B cell (primary cell): ENCODE measurements at regions not wholly inside any gene's neighbourhood (a gene's known extent, or its start where the extent isn't known, plus 50 kb on each side); places are given as distances from the start of the nearest gene placed in this dataset.

ENCODE experiments used
- ATAC-seq: fragments of 200-7000 bp; cut with Tn5 transposase; one replicate; pipeline ENCODE4 v1.10.0; 2021; ENCODE audit warnings: low read depth, mild to moderate bottlenecking, moderate number of reproducible peaks, moderate library complexity
- CTCF ChIA-PET: fragments of 350-600 bp; sonication (Branson Sonifier 250); formaldehyde crosslinking; loops from one replicate; lab custom pipeline; 2021; ENCODE audit warnings: antibody characterized with exemption, inconsistent platforms; lab: Charles Lee
- POLR2A ChIA-PET: fragments of 350-600 bp; sonication (Branson Sonifier 250); formaldehyde crosslinking; loops from one replicate; lab custom pipeline; 2021; ENCODE audit warnings: antibody characterized with exemption; lab: Charles Lee
- DNase-seq: peaks from one replicate; pipeline ENCODE4 v3.0.0; 2013
- H2AFZ ChIP-seq: 2 replicates; pipeline ENCODE4 v1.6.1; 2012; ENCODE audit warnings: mild to moderate bottlenecking, low read depth, low read length; ENCODE audit not compliant: insufficient read depth, poor library complexity, severe bottlenecking
- H3K27ac ChIP-seq, 2 donors: 1 replicate in 1 of 2; 2 replicates in 1 of 2; pipeline ENCODE4 v1.5.1; 2012 to 2013; ENCODE audit warnings: low read length in 2 of 2, mild to moderate bottlenecking in 2 of 2, moderate library complexity in 1 of 2
- H3K27me3 ChIP-seq, 4 experiments: fragments of 200-600 bp in 1 of 4; sonication (generic) in 1 of 4; replicated peaks in 1 of 4; 1 replicate in 2 of 4; 2 replicates in 2 of 4; pipeline versions ENCODE4 v1.6.1 to v1.7.0; 2013 to 2016; ENCODE audit warnings: low read length in 3 of 4, mild to moderate bottlenecking in 2 of 4, mixed read lengths in 1 of 4, moderate library complexity in 1 of 4; ENCODE audit not compliant: insufficient read depth in 4 of 4, control insufficient read depth in 3 of 4; ENCODE audit errors: control extremely low read depth in 1 of 4
- H3K36me3 ChIP-seq, 2 experiments: replicated peaks in 1 of 2; 1 replicate in 1 of 2; 2 replicates in 1 of 2; pipeline versions ENCODE4 v1.6.1 to v1.7.1; 2013; ENCODE audit warnings: low read length in 1 of 2; ENCODE audit not compliant: insufficient read depth in 2 of 2, control insufficient read depth in 1 of 2; ENCODE audit errors: control extremely low read depth in 1 of 2, extremely low read depth in 1 of 2
- H3K4me1 ChIP-seq, 2 donors: fragments of 200-600 bp in 1 of 2; sonication (generic) in 1 of 2; 1 replicate in 1 of 2; 2 replicates in 1 of 2; pipeline versions ENCODE4 v1.5.1 to v1.6.1; 2013 to 2017; ENCODE audit warnings: low read length in 2 of 2; ENCODE audit not compliant: control insufficient read depth in 2 of 2, insufficient read depth in 2 of 2
- H3K4me2 ChIP-seq: replicated peaks from 2 replicates; pipeline ENCODE3; 2012; ENCODE audit warnings: mild to moderate bottlenecking, low read depth, low read length; ENCODE audit not compliant: poor library complexity, severe bottlenecking
- H3K4me3 ChIP-seq, 5 experiments: fragments of 200-600 bp in 1 of 5; sonication (generic) in 1 of 5; 1 replicate in 3 of 5; 2 replicates in 2 of 5; pipeline versions ENCODE4 v1.5.1 to v1.7.0; 2011 to 2016; ENCODE audit warnings: low read length in 4 of 5, mild to moderate bottlenecking in 4 of 5, low read depth in 2 of 5, control low read depth in 1 of 5, moderate library complexity in 1 of 5; ENCODE audit not compliant: insufficient read depth in 1 of 5; ENCODE audit errors: control extremely low read depth in 1 of 5, extremely low read depth in 1 of 5
- H3K79me2 ChIP-seq: fragments of 200-600 bp; sonication (generic); one replicate; pipeline ENCODE4 v1.6.0; 2016; ENCODE audit warnings: low read length; ENCODE audit not compliant: control insufficient read depth, insufficient read depth
- H3K9ac ChIP-seq: fragments of 200-600 bp; sonication (generic); 2 replicates; pipeline ENCODE4 v1.6.1; 2017; ENCODE audit warnings: mild to moderate bottlenecking, low read length, moderate library complexity
- H3K9me3 ChIP-seq, 3 donors: one replicate each; pipeline versions ENCODE4 v1.6.1 to v1.7.1; 2013; ENCODE audit warnings: low read length in 2 of 3; ENCODE audit not compliant: control insufficient read depth in 2 of 3, insufficient read depth in 1 of 3; ENCODE audit errors: control extremely low read depth in 1 of 3
- H4K20me1 ChIP-seq: 2 replicates; pipeline ENCODE4 v1.6.0; 2012; ENCODE audit warnings: mild to moderate bottlenecking, low read length; ENCODE audit not compliant: insufficient read depth, control insufficient read depth, poor library complexity, severe bottlenecking
- H3K27ac Mint-ChIP-seq: one replicate; pipeline ENCODE4 v1.8.0; 2021; ENCODE audit warnings: mixed read lengths
- H3K27me3 Mint-ChIP-seq: one replicate; pipeline ENCODE4 v1.8.0; 2021; ENCODE audit warnings: mixed read lengths
- H3K4me1 Mint-ChIP-seq: one replicate; pipeline ENCODE4 v1.8.0; 2021; ENCODE audit warnings: mixed read lengths
- H3K4me3 Mint-ChIP-seq: one replicate; pipeline ENCODE4 v1.8.0; 2021; ENCODE audit warnings: mixed read lengths
- H3K9me3 Mint-ChIP-seq: one replicate; pipeline ENCODE4 v1.8.0; 2022; ENCODE audit warnings: mixed read lengths; ENCODE audit not compliant: insufficient read depth
- CTCF ChIP-seq: fragments of 200-600 bp; IDR thresholded peaks from one replicate; pipeline ENCODE4 v1.8.0; 2022; ENCODE audit warnings: antibody characterized with exemption, mild to moderate bottlenecking
- EZH2 ChIP-seq: IDR thresholded peaks from 2 replicates; pipeline ENCODE4 v1.6.1; 2012; ENCODE audit warnings: borderline replicate concordance, low read depth, mild to moderate bottlenecking, moderate library complexity, low read length; ENCODE audit not compliant: insufficient read depth, poor library complexity, severe bottlenecking
- WGBS: methylation state at CpG from one replicate; pipeline ENCODE4 v1.1.5; 2013; ENCODE audit warnings: missing lambda C conversion rate; ENCODE audit not compliant: insufficient coverage; 5-methylcytosine and 5-hydroxymethylcytosine counted together
- intact Hi-C: fragments of 100-400 bp; cut with micrococcal nuclease; formaldehyde crosslinking; loops from one replicate; pipeline ENCODE4 v1.10.0; 2022

- Histone ChIP-seq H3K79me2 (no peaks in the 10 kb centered on the region), H3K4me3 (no peak overlapping the region), H3K4me1 (peaks cover 0 to 8% of the 10 kb centered on the region in 2 donors), H3K27ac (no peak overlapping the region), H3K36me3 (no peaks in the 10 kb centered on the region), H2AFZ (no peak overlapping the region), H3K27me3 (no peaks in the 10 kb centered on the region), H3K4me2 (no peak overlapping the region), H3K9me3 (no peaks in the 10 kb centered on the region), H3K9ac (no peak overlapping the region), H4K20me1 (no peaks in the 10 kb centered on the region)
- intact Hi-C loops: no loop called here
- Mint-ChIP-seq H3K9me3 (no peaks in the 10 kb centered on the region), H3K27ac (no peak overlapping the region), H3K4me1 (peaks cover 3% of the 10 kb centered on the region), H3K27me3 (no peaks in the 10 kb centered on the region), H3K4me3 (no peak overlapping the region)
- WGBS: 100% methylated on average over 1 of the region's 1 CpG
- ChIA-PET CTCF (no interaction called here), POLR2A (no interaction called here)
- DNase-seq (no peak), ATAC-seq (no peak)
- TF ChIP-seq EZH2: no peak
- no peak for TF ChIP-seq CTCF
These were observed 95.7 kb upstream of the TOP3B start for GRCh38 chr22:22078329-22078728.

- H3K27me3 ChIP-seq: no peaks in the 10 kb centered on the region
- peaks cover 0 to 8% of the 10 kb centered on the region in 2 donors for H3K4me1 ChIP-seq
- no peak for DNase-seq
- POLR2A ChIA-PET: no interaction called here
- H3K4me3 ChIP-seq: no peak overlapping the region
- no peaks in the 10 kb centered on the region for H3K36me3 ChIP-seq
- Mint-ChIP-seq H3K27ac (no peak overlapping the region), H3K4me3 (no peak overlapping the region), H3K9me3 (no peaks in the 10 kb centered on the region), H3K4me1 (peaks cover 3% of the 10 kb centered on the region), H3K27me3 (no peaks in the 10 kb centered on the region)
- H2AFZ ChIP-seq: no peak overlapping the region
- H3K9ac ChIP-seq: no peak overlapping the region
- CTCF ChIA-PET: no interaction called here
- TF ChIP-seq CTCF (no peak), EZH2 (no peak)
- H4K20me1 ChIP-seq: no peaks in the 10 kb centered on the region
- WGBS: 91% methylated on average over 2 of the region's 4 CpGs
- no peaks in the 10 kb centered on the region for H3K79me2 ChIP-seq
- no peak for ATAC-seq
- H3K4me2 ChIP-seq: no peak overlapping the region
- H3K9me3 ChIP-seq: no peaks in the 10 kb centered on the region
- intact Hi-C loops: no loop called here
- no peak overlapping the region for H3K27ac ChIP-seq
These were observed 94.5 kb upstream of the TOP3B start for GRCh38 chr22:22076932-22077703.
